ENCODE measurements at regions not wholly inside any gene's neighbourhood (a gene's known extent, or its start where the extent isn't known, plus 50 kb on each side); places are given as distances from the start of the nearest gene placed in this dataset.

DNA sequence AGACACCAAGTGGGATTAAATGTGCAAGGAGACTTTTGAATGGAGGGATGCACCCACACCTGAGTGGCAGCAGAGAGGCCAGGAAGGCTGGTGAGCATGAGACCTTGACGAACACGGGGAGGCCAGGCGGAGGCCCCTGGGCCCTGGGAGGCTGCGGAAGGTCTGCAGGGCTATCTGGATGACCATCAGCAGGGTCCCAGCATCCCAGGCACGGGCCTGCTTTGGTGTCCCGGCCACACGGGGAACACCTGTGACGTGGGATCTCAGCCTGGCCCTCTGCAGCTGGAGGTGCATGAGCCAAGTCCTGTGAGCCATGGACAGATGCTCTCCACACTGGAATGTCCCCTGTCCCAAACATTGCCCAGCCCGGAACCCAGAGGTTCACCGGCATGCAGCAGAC lies 174.0 kb upstream of the FOXD4L5 start:
- 7% methylated on average over 3 of the region's 10 CpGs for WGBS (ENCODE audit: low lambda C conversion rate)
- intact Hi-C loops (cut with micrococcal nuclease; ENCODE audit: unreplicated experiment): no loop called here
- H3K9ac ChIP-seq (ENCODE audit: insufficient read depth, low read depth, low read length): no peak overlapping the region
- POLR2A ChIA-PET: no interaction called here
- TF ChIP-seq MXD3 (CRISPR knock-in tag; IDR thresholded peaks at IDR 0.05) (no peak), HDAC6 (IDR thresholded peaks at IDR 0.05; ENCODE audit: low read depth, low read length) (no peak), ZFP37 (CRISPR knock-in tag; IDR thresholded peaks at IDR 0.05; ENCODE audit: borderline replicate concordance) (no peak), JUND (CRISPR knock-in tag; IDR thresholded peaks at IDR 0.05) (no peak), TSC22D2 (CRISPR knock-in tag; IDR thresholded peaks at IDR 0.05; ENCODE audit: borderline replicate concordance) (no peak), CREB3 (CRISPR knock-in tag; IDR thresholded peaks at IDR 0.05) (no peak)
- in situ Hi-C loops (cut with HindIII; ENCODE audit: extremely low pct_ligation_motif_present, low pct_unique_long_range_greater_than_20kb): no loop called here
- no peak overlapping the region for H3K4me3 ChIP-seq (replicated peaks in 1 of 3; ENCODE audit: insufficient read depth in 1 of 3, low read depth in 2 of 3, low read length in 3 of 3)
- no peaks in the 10 kb centered on the region for H3K79me2 ChIP-seq (ENCODE audit: insufficient read depth, low read length)
- no peaks in the 10 kb centered on the region for H4K20me1 ChIP-seq (ENCODE audit: insufficient read depth, low read length)
- H3K36me3 ChIP-seq (replicated peaks in 1 of 2; ENCODE audit: control insufficient read depth in 1 of 2, insufficient read depth in 2 of 2, low read length in 2 of 2): no peaks in the 10 kb centered on the region
- ATAC-seq (no peak), FAIRE-seq (no peak), DNase-seq (ENCODE audit: low spot score) (no peak)
- no peaks in the 10 kb centered on the region for H3K27me3 ChIP-seq (ENCODE audit: control insufficient read depth in 1 of 2, insufficient read depth in 2 of 2, low read length in 2 of 2)
- no peak overlapping the region for H2AFZ ChIP-seq (ENCODE audit: low read length)
- no peak overlapping the region for H3K27ac ChIP-seq (ENCODE audit: extremely low read length, insufficient read depth, low read length)
- H3K4me2 ChIP-seq (ENCODE audit: low read depth, low read length): no peak overlapping the region
- no TSS peak for BruUV-seq (replicated peaks)
- CTCF ChIA-PET (ENCODE audit: low intra/inter-chr PET ratio, low total read pairs): no interaction called here
- H3K4me1 ChIP-seq (ENCODE audit: insufficient read depth, low read length): no peaks in the 10 kb centered on the region
- H3K9me3 ChIP-seq (ENCODE audit: low read length): no peaks in the 10 kb centered on the region; the same call in 1 of the 2 replicates

DNA sequence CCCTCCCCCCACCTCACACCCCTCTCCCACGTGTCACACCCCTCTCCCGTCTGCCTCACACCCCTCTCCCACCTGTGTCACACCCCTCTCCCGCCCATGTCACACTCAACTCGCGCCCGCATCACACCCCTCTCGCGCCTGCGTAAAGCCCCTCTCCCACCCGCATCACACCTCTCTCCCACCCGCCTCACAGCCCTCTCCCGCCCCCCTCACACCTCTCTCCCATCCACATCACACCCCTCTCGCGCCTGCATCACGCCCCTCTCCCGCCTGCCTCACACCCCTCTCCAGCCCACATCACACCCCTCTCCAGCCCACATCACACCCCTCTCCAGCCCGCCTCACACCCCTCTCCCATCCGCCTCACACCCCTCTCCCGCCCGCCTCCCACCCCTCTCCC lies 173.5 kb upstream of the FOXD4L5 start:
- ATAC-seq (no peak), DNase-seq (ENCODE audit: low spot score) (no peak), FAIRE-seq (no peak)
- Histone ChIP-seq H3K79me2 (ENCODE audit: insufficient read depth, low read length) (no peaks in the 10 kb centered on the region), H3K9me3 (ENCODE audit: low read length) (no peaks in the 10 kb centered on the region), H3K4me3 (replicated peaks in 1 of 3; ENCODE audit: insufficient read depth in 1 of 3, low read depth in 2 of 3, low read length in 3 of 3) (no peak overlapping the region), H3K9ac (ENCODE audit: insufficient read depth, low read depth, low read length) (no peak overlapping the region), H2AFZ (ENCODE audit: low read length) (no peak overlapping the region), H3K4me1 (ENCODE audit: insufficient read depth, low read length) (no peaks in the 10 kb centered on the region), H3K4me2 (ENCODE audit: low read depth, low read length) (no peak overlapping the region), H3K27me3 (ENCODE audit: control insufficient read depth in 1 of 2, insufficient read depth in 2 of 2, low read length in 2 of 2) (no peaks in the 10 kb centered on the region), H4K20me1 (ENCODE audit: insufficient read depth, low read length) (no peaks in the 10 kb centered on the region), H3K27ac (ENCODE audit: extremely low read length, insufficient read depth, low read length) (no peak overlapping the region), H3K36me3 (replicated peaks in 1 of 2; ENCODE audit: control insufficient read depth in 1 of 2, insufficient read depth in 2 of 2, low read length in 2 of 2) (no peaks in the 10 kb centered on the region)
- in situ Hi-C loops (cut with HindIII; ENCODE audit: extremely low pct_ligation_motif_present, low pct_unique_long_range_greater_than_20kb): no loop called here
- intact Hi-C loops (cut with micrococcal nuclease; ENCODE audit: unreplicated experiment): no loop called here
- no TSS peak for BruUV-seq (replicated peaks)
- ChIA-PET CTCF (ENCODE audit: low intra/inter-chr PET ratio, low total read pairs) (no interaction called here), POLR2A (no interaction called here)
- no peak for TF ChIP-seq ZNF556 (CRISPR knock-in tag; IDR thresholded peaks at IDR 0.05; ENCODE audit: borderline replicate concordance)
- no peak for TF ChIP-seq HNF1B (CRISPR knock-in tag; IDR thresholded peaks at IDR 0.05)
- TF ChIP-seq, protein P1, sequence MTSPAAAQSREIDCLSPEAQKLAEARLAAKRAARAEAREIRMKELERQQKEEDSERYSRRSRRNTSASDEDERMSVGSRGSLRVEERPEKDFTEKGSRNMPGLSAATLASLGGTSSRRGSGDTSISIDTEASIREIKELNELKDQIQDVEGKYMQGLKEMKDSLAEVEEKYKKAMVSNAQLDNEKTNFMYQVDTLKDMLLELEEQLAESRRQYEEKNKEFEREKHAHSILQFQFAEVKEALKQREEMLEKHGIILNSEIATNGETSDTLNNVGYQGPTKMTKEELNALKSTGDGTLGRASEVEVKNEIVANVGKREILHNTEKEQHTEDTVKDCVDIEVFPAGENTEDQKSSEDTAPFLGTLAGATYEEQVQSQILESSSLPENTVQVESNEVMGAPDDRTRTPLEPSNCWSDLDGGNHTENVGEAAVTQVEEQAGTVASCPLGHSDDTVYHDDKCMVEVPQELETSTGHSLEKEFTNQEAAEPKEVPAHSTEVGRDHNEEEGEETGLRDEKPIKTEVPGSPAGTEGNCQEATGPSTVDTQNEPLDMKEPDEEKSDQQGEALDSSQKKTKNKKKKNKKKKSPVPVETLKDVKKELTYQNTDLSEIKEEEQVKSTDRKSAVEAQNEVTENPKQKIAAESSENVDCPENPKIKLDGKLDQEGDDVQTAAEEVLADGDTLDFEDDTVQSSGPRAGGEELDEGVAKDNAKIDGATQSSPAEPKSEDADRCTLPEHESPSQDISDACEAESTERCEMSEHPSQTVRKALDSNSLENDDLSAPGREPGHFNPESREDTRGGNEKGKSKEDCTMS (CRISPR knock-in tag; conservative IDR thresholded peaks at IDR 0.05): no peak
- no peak for TF ChIP-seq SMARCE1 (IDR thresholded peaks at IDR 0.05; ENCODE audit: borderline replicate concordance)
- no peak for TF ChIP-seq ZNF879 (CRISPR knock-in tag; IDR thresholded peaks at IDR 0.05)
- TF ChIP-seq ZMAT3 (CRISPR knock-in tag; conservative IDR thresholded peaks at IDR 0.05): no peak
- no peak for TF ChIP-seq KMT2B (CRISPR knock-in tag; IDR thresholded peaks at IDR 0.05)
- WGBS (ENCODE audit: low lambda C conversion rate): 61% methylated on average over 20 of the region's 20 CpGs

Measured in HepG2 (cell line).